SK-N-SH treated with all-trans-retinoic acid at 6 μM for 48 hours (cell line): ENCODE measurements at regions not wholly inside any gene's neighbourhood (a gene's known extent, or its start where the extent isn't known, plus 50 kb on each side); places are given as distances from the start of the nearest gene placed in this dataset.

Experiments
- BACH2 ChIP-seq: fragments of 250-450 bp; sonication (Bioruptor Pico); IDR thresholded peaks from 2 replicates; pipeline ENCODE4 v1.9.0; 2021; ENCODE audit warnings: mild to moderate bottlenecking, borderline replicate concordance
- ESRRG ChIP-seq: fragments of 250-450 bp; sonication (Bioruptor Pico); IDR thresholded peaks from 2 replicates; pipeline ENCODE4 v1.6.1; 2021; ENCODE audit warnings: mild to moderate bottlenecking
- OSR1 ChIP-seq: fragments of 250-450 bp; sonication (Bioruptor Pico); IDR thresholded peaks from 2 replicates; pipeline ENCODE4 v1.8.0; 2022; ENCODE audit warnings: moderate library complexity, mild to moderate bottlenecking, inconsistent platforms
- PATZ1 ChIP-seq: fragments of 250-450 bp; sonication (Bioruptor Pico); IDR thresholded peaks from 2 replicates; pipeline ENCODE4 v1.8.0; 2020; ENCODE audit warnings: mild to moderate bottlenecking, moderate library complexity, borderline replicate concordance
- RARB ChIP-seq: fragments of 250-450 bp; sonication (Bioruptor Pico); IDR thresholded peaks from 2 replicates; pipeline ENCODE4 v1.8.0; 2021; ENCODE audit warnings: mild to moderate bottlenecking, moderate library complexity
- TCF4 ChIP-seq: fragments of 250-450 bp; sonication (Bioruptor Pico); IDR thresholded peaks from 2 replicates; pipeline ENCODE4 v1.8.0; 2021; ENCODE audit warnings: mild to moderate bottlenecking, moderate library complexity, borderline replicate concordance
- TOX ChIP-seq: fragments of 250-450 bp; sonication (Bioruptor Pico); IDR thresholded peaks from 2 replicates; pipeline ENCODE4 v1.8.0; 2021; ENCODE audit warnings: mild to moderate bottlenecking, moderate library complexity, borderline replicate concordance
- TSHZ2 ChIP-seq: fragments of 250-450 bp; sonication (Bioruptor Pico); IDR thresholded peaks from 2 replicates; pipeline ENCODE4 v1.5.0; 2020; ENCODE audit warnings: mild to moderate bottlenecking, moderate library complexity
- ZFP3 ChIP-seq: fragments of 250-450 bp; sonication (Bioruptor Pico); IDR thresholded peaks from 2 replicates; pipeline ENCODE4 v1.5.0; 2020; ENCODE audit warnings: mild to moderate bottlenecking, moderate library complexity
- ZNF565 ChIP-seq: fragments of 450-650 bp; formaldehyde crosslinking; conservative IDR thresholded peaks from 2 replicates; pipeline ENCODE4 v1.5.0; 2020; ENCODE audit warnings: low read depth, mild to moderate bottlenecking, moderate library complexity
- TF ChIP-seq, protein P1 (sequence below): fragments of 250-450 bp; sonication (Bioruptor Pico); IDR thresholded peaks from 2 replicates; pipeline ENCODE4 v1.8.0; 2021; ENCODE audit warnings: low read depth, mild to moderate bottlenecking, moderate library complexity, borderline replicate concordance

GRCh38 chr7:54662701-54663100, 96.3 kb downstream of the SEC61G start:
- TF ChIP-seq TCF4 (CRISPR knock-in tag) (no peak), RARB (CRISPR knock-in tag) (no peak), PATZ1 (CRISPR knock-in tag) (no peak), TSHZ2 (CRISPR knock-in tag) (no peak), BACH2 (CRISPR knock-in tag) (no peak), OSR1 (CRISPR knock-in tag) (no peak), ESRRG (no peak), ZNF565 (CRISPR knock-in tag) (no peak), ZFP3 (CRISPR knock-in tag) (no peak), TOX (CRISPR knock-in tag) (no peak)
- TF ChIP-seq, protein P1, sequence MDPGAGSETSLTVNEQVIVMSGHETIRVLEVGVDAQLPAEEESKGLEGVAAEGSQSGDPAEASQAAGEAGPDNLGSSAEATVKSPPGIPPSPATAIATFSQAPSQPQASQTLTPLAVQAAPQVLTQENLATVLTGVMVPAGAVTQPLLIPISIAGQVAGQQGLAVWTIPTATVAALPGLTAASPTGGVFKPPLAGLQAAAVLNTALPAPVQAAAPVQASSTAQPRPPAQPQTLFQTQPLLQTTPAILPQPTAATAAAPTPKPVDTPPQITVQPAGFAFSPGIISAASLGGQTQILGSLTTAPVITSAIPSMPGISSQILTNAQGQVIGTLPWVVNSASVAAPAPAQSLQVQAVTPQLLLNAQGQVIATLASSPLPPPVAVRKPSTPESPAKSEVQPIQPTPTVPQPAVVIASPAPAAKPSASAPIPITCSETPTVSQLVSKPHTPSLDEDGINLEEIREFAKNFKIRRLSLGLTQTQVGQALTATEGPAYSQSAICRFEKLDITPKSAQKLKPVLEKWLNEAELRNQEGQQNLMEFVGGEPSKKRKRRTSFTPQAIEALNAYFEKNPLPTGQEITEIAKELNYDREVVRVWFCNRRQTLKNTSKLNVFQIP (CRISPR knock-in tag), result no peak
